Activated CD4-positive, alpha-beta T cell treated with anti-CD3 and anti-CD28 coated beads, Interleukin-2, amount 10 ng/mL, durations not matched to agents 7 days and 5 days (primary cell): ENCODE measurements at regions not wholly inside any gene's neighbourhood (a gene's known extent, or its start where the extent isn't known, plus 50 kb on each side); places are given as distances from the start of the nearest gene placed in this dataset.

Source experiments
- CTCF ChIA-PET: fragments of 350-600 bp; sonication (Branson Sonifier 250); formaldehyde crosslinking; loops from one replicate; lab custom pipeline; 2021; ENCODE audit warnings: antibody characterized with exemption; lab: Charles Lee
- POLR2A ChIA-PET: fragments of 350-600 bp; sonication (Branson Sonifier 250); formaldehyde crosslinking; loops from one replicate; lab custom pipeline; 2021; ENCODE audit warnings: antibody characterized with exemption; lab: Charles Lee
- DNase-seq: peaks from one replicate; pipeline ENCODE4 v3.0.0-alpha.2; 2020
- H3K27ac Mint-ChIP-seq: one replicate; pipeline ENCODE4 v1.8.0; 2021; ENCODE audit warnings: mild to moderate bottlenecking, moderate library complexity, mixed read lengths
- H3K27me3 Mint-ChIP-seq: one replicate; pipeline ENCODE4 v1.8.0; 2021; ENCODE audit warnings: mixed read lengths
- H3K36me3 Mint-ChIP-seq: one replicate; pipeline ENCODE4 v1.8.0; 2021; ENCODE audit warnings: low read depth, mixed read lengths
- H3K4me1 Mint-ChIP-seq: one replicate; pipeline ENCODE4 v1.8.0; 2021; ENCODE audit warnings: mixed read lengths
- H3K4me3 Mint-ChIP-seq: one replicate; pipeline ENCODE4 v1.8.0; 2021; ENCODE audit warnings: mild to moderate bottlenecking, moderate library complexity, mixed read lengths
- H3K9me3 Mint-ChIP-seq: one replicate; pipeline ENCODE4 v1.8.0; 2021; ENCODE audit warnings: mixed read lengths

- Mint-ChIP-seq H3K4me3 (no peak overlapping the region), H3K27me3 (peaks cover 3% of the 10 kb centered on the region), H3K36me3 (no peaks in the 10 kb centered on the region), H3K27ac (no peak overlapping the region), H3K4me1 (no peaks in the 10 kb centered on the region), H3K9me3 (no peaks in the 10 kb centered on the region)
- ChIA-PET POLR2A (no interaction called here), CTCF (no interaction called here)
- no peak for DNase-seq
These were observed 338.0 kb downstream of the TEX29 start for GRCh38 chr13:111658145-111659100.

GRCh38 chr13:111659219-111659775 lies 338.9 kb downstream of the TEX29 start:
- no peak overlapping the region for H3K4me3 Mint-ChIP-seq
- CTCF ChIA-PET = no interaction called here
- H3K9me3 Mint-ChIP-seq = no peaks in the 10 kb centered on the region
- no peak overlapping the region for H3K27ac Mint-ChIP-seq
- POLR2A ChIA-PET = no interaction called here
- H3K36me3 Mint-ChIP-seq = no peaks in the 10 kb centered on the region
- no peaks in the 10 kb centered on the region for H3K27me3 Mint-ChIP-seq
- no peaks in the 10 kb centered on the region for H3K4me1 Mint-ChIP-seq
- DNase-seq = no peak

- H3K4me1 Mint-ChIP-seq = no peaks in the 10 kb centered on the region
- DNase-seq = no peak
- H3K4me3 Mint-ChIP-seq = no peak overlapping the region
- ChIA-PET POLR2A (no interaction called here), CTCF (no interaction called here)
- H3K27ac Mint-ChIP-seq = no peak overlapping the region
- no peaks in the 10 kb centered on the region for H3K36me3 Mint-ChIP-seq
- H3K9me3 Mint-ChIP-seq = no peaks in the 10 kb centered on the region
- no peaks in the 10 kb centered on the region for H3K27me3 Mint-ChIP-seq
These were observed 339.4 kb downstream of the TEX29 start for GRCh38 chr13:111659842-111660241.

GRCh38 chr13:111661052-111661451 lies 340.6 kb downstream of the TEX29 start:
- no peaks in the 10 kb centered on the region for H3K9me3 Mint-ChIP-seq
- H3K36me3 Mint-ChIP-seq = no peaks in the 10 kb centered on the region
- no peaks in the 10 kb centered on the region for H3K27me3 Mint-ChIP-seq
- H3K4me1 Mint-ChIP-seq = no peaks in the 10 kb centered on the region
- H3K27ac Mint-ChIP-seq = no peak overlapping the region
- ChIA-PET CTCF (no interaction called here), POLR2A (no interaction called here)
- no peak overlapping the region for H3K4me3 Mint-ChIP-seq
- no peak for DNase-seq

- Mint-ChIP-seq H3K36me3 (no peaks in the 10 kb centered on the region), H3K27ac (no peak overlapping the region), H3K27me3 (no peaks in the 10 kb centered on the region), H3K4me1 (no peaks in the 10 kb centered on the region), H3K4me3 (no peak overlapping the region), H3K9me3 (no peaks in the 10 kb centered on the region)
- ChIA-PET CTCF (no interaction called here), POLR2A (no interaction called here)
- no peak for DNase-seq
These were observed 341.3 kb downstream of the TEX29 start for GRCh38 chr13:111661776-111662175.

- ChIA-PET POLR2A (no interaction called here), CTCF (no interaction called here)
- no peaks in the 10 kb centered on the region for H3K4me1 Mint-ChIP-seq
- H3K36me3 Mint-ChIP-seq = no peaks in the 10 kb centered on the region
- H3K27me3 Mint-ChIP-seq = no peaks in the 10 kb centered on the region
- H3K4me3 Mint-ChIP-seq = no peak overlapping the region
- H3K9me3 Mint-ChIP-seq = no peaks in the 10 kb centered on the region
- DNase-seq = no peak
- no peak overlapping the region for H3K27ac Mint-ChIP-seq
These were observed 342.0 kb downstream of the TEX29 start for GRCh38 chr13:111662451-111662850.

GRCh38 chr13:111662895-111663294 lies 342.5 kb downstream of the TEX29 start:
- H3K4me1 Mint-ChIP-seq = no peaks in the 10 kb centered on the region
- ChIA-PET POLR2A (no interaction called here), CTCF (no interaction called here)
- H3K36me3 Mint-ChIP-seq = no peaks in the 10 kb centered on the region
- no peaks in the 10 kb centered on the region for H3K27me3 Mint-ChIP-seq
- H3K4me3 Mint-ChIP-seq = no peak overlapping the region
- H3K27ac Mint-ChIP-seq = no peak overlapping the region
- no peaks in the 10 kb centered on the region for H3K9me3 Mint-ChIP-seq
- no peak for DNase-seq

GRCh38 chr13:111663505-111663904 lies 343.1 kb downstream of the TEX29 start:
- no peaks in the 10 kb centered on the region for H3K9me3 Mint-ChIP-seq
- no peaks in the 10 kb centered on the region for H3K27me3 Mint-ChIP-seq
- H3K4me1 Mint-ChIP-seq = no peaks in the 10 kb centered on the region
- DNase-seq = no peak
- POLR2A ChIA-PET = no interaction called here
- H3K36me3 Mint-ChIP-seq = no peaks in the 10 kb centered on the region
- H3K4me3 Mint-ChIP-seq = no peak overlapping the region
- H3K27ac Mint-ChIP-seq = no peak overlapping the region
- CTCF ChIA-PET = no interaction called here

- no peak for DNase-seq
- H3K9me3 Mint-ChIP-seq = no peaks in the 10 kb centered on the region
- no peak overlapping the region for H3K4me3 Mint-ChIP-seq
- H3K4me1 Mint-ChIP-seq = no peaks in the 10 kb centered on the region
- ChIA-PET POLR2A (no interaction called here), CTCF (no interaction called here)
- H3K27me3 Mint-ChIP-seq = no peaks in the 10 kb centered on the region
- no peak overlapping the region for H3K27ac Mint-ChIP-seq
- H3K36me3 Mint-ChIP-seq = no peaks in the 10 kb centered on the region
These were observed 343.5 kb downstream of the TEX29 start for GRCh38 chr13:111663953-111664421.

- no peaks in the 10 kb centered on the region for H3K27me3 Mint-ChIP-seq
- H3K9me3 Mint-ChIP-seq = no peaks in the 10 kb centered on the region
- no peaks in the 10 kb centered on the region for H3K4me1 Mint-ChIP-seq
- H3K27ac Mint-ChIP-seq = no peak overlapping the region
- H3K4me3 Mint-ChIP-seq = no peak overlapping the region
- POLR2A ChIA-PET = no interaction called here
- no peaks in the 10 kb centered on the region for H3K36me3 Mint-ChIP-seq
- no peak for DNase-seq
- CTCF ChIA-PET = no interaction called here
These were observed 344.3 kb downstream of the TEX29 start for GRCh38 chr13:111664696-111665095.

GRCh38 chr13:111665691-111666095 lies 345.3 kb downstream of the TEX29 start:
- no peak overlapping the region for H3K4me3 Mint-ChIP-seq
- no peaks in the 10 kb centered on the region for H3K9me3 Mint-ChIP-seq
- no peak overlapping the region for H3K27ac Mint-ChIP-seq
- no peak for DNase-seq
- ChIA-PET CTCF (no interaction called here), POLR2A (no interaction called here)
- no peaks in the 10 kb centered on the region for H3K36me3 Mint-ChIP-seq
- H3K27me3 Mint-ChIP-seq = no peaks in the 10 kb centered on the region
- no peaks in the 10 kb centered on the region for H3K4me1 Mint-ChIP-seq

- CTCF ChIA-PET = no interaction called here
- Mint-ChIP-seq H3K4me1 (no peaks in the 10 kb centered on the region), H3K4me3 (no peak overlapping the region), H3K9me3 (no peaks in the 10 kb centered on the region), H3K27me3 (no peaks in the 10 kb centered on the region), H3K36me3 (no peaks in the 10 kb centered on the region), H3K27ac (no peak overlapping the region)
- DNase-seq = no peak
- POLR2A ChIA-PET = no interaction called here
These were observed 345.8 kb downstream of the TEX29 start for GRCh38 chr13:111666164-111666776.

- no peak overlapping the region for H3K4me3 Mint-ChIP-seq
- no peak overlapping the region for H3K27ac Mint-ChIP-seq
- no peaks in the 10 kb centered on the region for H3K9me3 Mint-ChIP-seq
- no peaks in the 10 kb centered on the region for H3K27me3 Mint-ChIP-seq
- H3K4me1 Mint-ChIP-seq = no peaks in the 10 kb centered on the region
- no peaks in the 10 kb centered on the region for H3K36me3 Mint-ChIP-seq
- no peak for DNase-seq
- ChIA-PET CTCF (no interaction called here), POLR2A (no interaction called here)
These were observed 347.3 kb downstream of the TEX29 start for GRCh38 chr13:111667757-111668156.
